Epithelial cell of proximal tubule (primary cell): ENCODE measurements at regions not wholly inside any gene's neighbourhood (a gene's known extent, or its start where the extent isn't known, plus 50 kb on each side); places are given as distances from the start of the nearest gene placed in this dataset.

Source experiments
- DNase-seq: peaks from one replicate; pipeline ENCODE4 v3.0.0-alpha.2; 2011; ENCODE audit warnings: low read depth
- H3K4me3 ChIP-seq: 2 replicates; pipeline ENCODE4 v1.5.1; 2011; ENCODE audit warnings: low read depth, mild to moderate bottlenecking, low read length
- TF ChIP-seq, protein P1 (sequence below): conservative IDR thresholded peaks from 2 replicates; pipeline ENCODE4 v1.5.1; 2012; ENCODE audit warnings: low read depth, mild to moderate bottlenecking, low read length

- H3K4me3 ChIP-seq = no peak overlapping the region
- no peak for DNase-seq
- TF ChIP-seq, protein P1, sequence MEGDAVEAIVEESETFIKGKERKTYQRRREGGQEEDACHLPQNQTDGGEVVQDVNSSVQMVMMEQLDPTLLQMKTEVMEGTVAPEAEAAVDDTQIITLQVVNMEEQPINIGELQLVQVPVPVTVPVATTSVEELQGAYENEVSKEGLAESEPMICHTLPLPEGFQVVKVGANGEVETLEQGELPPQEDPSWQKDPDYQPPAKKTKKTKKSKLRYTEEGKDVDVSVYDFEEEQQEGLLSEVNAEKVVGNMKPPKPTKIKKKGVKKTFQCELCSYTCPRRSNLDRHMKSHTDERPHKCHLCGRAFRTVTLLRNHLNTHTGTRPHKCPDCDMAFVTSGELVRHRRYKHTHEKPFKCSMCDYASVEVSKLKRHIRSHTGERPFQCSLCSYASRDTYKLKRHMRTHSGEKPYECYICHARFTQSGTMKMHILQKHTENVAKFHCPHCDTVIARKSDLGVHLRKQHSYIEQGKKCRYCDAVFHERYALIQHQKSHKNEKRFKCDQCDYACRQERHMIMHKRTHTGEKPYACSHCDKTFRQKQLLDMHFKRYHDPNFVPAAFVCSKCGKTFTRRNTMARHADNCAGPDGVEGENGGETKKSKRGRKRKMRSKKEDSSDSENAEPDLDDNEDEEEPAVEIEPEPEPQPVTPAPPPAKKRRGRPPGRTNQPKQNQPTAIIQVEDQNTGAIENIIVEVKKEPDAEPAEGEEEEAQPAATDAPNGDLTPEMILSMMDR = no peak
Measured at GRCh38 chr2:234869164-234869563, 82.7 kb upstream of the SH3BP4 start.

DNA sequence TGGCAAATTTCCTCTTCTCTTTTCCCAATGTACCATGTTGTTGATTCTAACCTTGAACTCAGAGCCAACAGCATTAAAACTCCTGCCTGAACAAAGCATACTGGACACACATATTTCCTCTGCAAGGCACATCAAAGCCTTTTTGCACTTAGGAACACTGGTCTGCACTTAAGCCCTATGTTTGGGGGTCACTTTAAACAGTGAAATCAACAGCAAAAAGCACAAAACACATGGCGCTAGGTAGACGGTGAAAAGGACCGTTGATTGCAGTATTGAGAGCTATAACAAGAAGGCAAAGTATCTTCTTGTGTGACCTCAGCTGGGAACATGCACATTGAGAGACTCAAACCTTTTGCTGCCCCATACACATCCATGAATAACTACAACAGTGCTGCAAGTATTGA lies 83.9 kb upstream of the SH3BP4 start:
- H3K4me3 ChIP-seq = no peak overlapping the region
- TF ChIP-seq, protein P1 = no peak
- no peak for DNase-seq

GRCh38 chr2:234865586-234865985 lies 86.2 kb upstream of the SH3BP4 start:
- H3K4me3 ChIP-seq = no peak overlapping the region
- TF ChIP-seq, protein P1 = no peak
- DNase-seq = no peak

GRCh38 chr2:234865040-234865439 lies 86.8 kb upstream of the SH3BP4 start:
- no peak for DNase-seq
- TF ChIP-seq, protein P1 = no peak
- no peak overlapping the region for H3K4me3 ChIP-seq

DNA sequence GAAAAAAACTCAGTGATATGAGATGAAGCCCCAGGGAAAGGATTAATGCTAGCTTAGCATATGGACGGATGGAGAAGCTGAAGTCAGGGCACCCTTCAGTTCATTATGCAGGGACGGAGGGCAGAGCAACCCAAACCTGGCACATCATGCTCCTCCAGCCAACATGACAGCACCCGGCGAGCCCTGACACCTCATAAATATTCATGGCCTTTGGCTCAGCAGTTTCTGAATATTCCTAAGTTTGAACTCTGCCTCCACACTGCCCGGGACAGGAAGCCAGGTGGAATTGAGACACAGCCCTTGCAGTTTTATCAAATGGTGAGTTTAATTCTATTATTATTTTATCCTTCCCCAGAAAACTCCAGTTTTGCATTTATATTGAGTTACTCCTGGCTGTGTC lies 87.3 kb upstream of the SH3BP4 start:
- no peak overlapping the region for H3K4me3 ChIP-seq
- TF ChIP-seq, protein P1 = no peak
- DNase-seq = no peak

DNA sequence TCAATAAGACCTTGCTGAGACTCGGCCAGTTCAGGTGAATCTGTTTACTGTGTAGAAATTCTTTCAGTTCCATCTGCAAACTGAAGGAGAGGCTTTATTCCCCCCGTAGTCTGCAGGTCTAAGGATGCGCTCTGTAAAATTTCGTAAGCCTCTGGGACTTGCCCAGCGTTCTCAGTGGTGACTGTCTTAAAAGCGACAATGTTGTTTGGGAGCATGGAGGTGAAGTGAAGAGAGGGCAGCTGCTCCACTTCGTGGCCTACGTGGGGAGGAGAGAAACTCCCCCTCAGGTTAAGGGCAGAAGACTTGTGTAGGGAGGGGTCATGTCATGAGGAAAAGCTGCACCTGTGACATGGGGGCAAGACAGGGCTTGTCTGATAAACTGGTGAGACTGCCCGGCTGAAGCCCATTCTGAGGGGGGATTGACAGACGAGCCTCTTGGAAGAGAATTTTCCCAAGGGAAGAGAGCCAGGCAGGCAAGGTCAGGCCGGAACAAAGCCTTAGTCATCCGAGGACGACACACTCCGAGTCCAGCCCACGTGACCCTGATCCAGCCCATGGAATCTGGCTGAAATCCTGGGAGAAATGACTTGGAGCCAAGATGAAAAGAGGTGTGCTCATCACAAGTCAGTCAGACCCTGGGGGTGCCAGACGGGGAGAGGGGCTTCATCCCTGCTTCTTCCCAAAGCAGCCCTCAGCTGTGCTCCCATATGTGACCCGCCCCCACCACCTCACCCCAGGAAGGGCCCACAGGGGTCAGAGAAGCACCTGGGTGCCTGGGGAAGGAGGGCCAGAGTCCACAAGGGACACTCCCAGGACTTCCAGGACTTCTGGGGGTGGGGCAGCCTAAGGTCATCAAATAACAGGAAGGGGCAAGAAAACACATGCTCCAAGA lies 88.5 kb upstream of the SH3BP4 start:
- H3K4me3 ChIP-seq = no peak overlapping the region
- TF ChIP-seq, protein P1 = no peak
- peak; percentile 67 for DNase-seq
